Mesothelial cell of epicardium (in vitro differentiated cells): ENCODE measurements at regions not wholly inside any gene's neighbourhood (a gene's known extent, or its start where the extent isn't known, plus 50 kb on each side); places are given as distances from the start of the nearest gene placed in this dataset.

Experiments
- DNase-seq, 2 experiments: peaks; one replicate each; pipeline ENCODE4 v3.0.0; 2021; ENCODE audit warnings: low spot score in 2 of 2; ENCODE audit not compliant: unreplicated experiment in 2 of 2
- H3K27ac Mint-ChIP-seq: 2 replicates; pipeline ENCODE4 v1.8.0; 2021; ENCODE audit warnings: mixed read lengths
- H3K27me3 Mint-ChIP-seq: 2 replicates; pipeline ENCODE4 v1.8.0; 2021; ENCODE audit warnings: low read depth, mixed read lengths
- H3K36me3 Mint-ChIP-seq: 2 replicates; pipeline ENCODE4 v1.8.0; 2021; ENCODE audit warnings: mixed read lengths
- H3K4me1 Mint-ChIP-seq: 2 replicates; pipeline ENCODE4 v1.8.0; 2021; ENCODE audit warnings: mixed read lengths
- H3K4me3 Mint-ChIP-seq: 2 replicates; pipeline ENCODE4 v1.8.0; 2021; ENCODE audit warnings: mild to moderate bottlenecking, moderate library complexity, mixed read lengths
- H3K9me3 Mint-ChIP-seq: 2 replicates; pipeline ENCODE4 v1.8.0; 2021; ENCODE audit warnings: mixed read lengths
- TF ChIP-seq, protein P1 (sequence below): fragments of 200-600 bp; sonication (generic); IDR thresholded peaks from one replicate; pipeline ENCODE4 v1.5.0; 2021; ENCODE audit warnings: antibody characterized with exemption; ENCODE audit not compliant: unreplicated experiment

- Mint-ChIP-seq H3K36me3 (no peaks in the 10 kb centered on the region), H3K4me3 (no peak overlapping the region), H3K27me3 (peaks cover under 1% of the 10 kb centered on the region), H3K9me3 (peaks cover 8% of the 10 kb centered on the region), H3K4me1 (peaks cover 1% of the 10 kb centered on the region), H3K27ac (no peak overlapping the region)
- TF ChIP-seq, protein P1, sequence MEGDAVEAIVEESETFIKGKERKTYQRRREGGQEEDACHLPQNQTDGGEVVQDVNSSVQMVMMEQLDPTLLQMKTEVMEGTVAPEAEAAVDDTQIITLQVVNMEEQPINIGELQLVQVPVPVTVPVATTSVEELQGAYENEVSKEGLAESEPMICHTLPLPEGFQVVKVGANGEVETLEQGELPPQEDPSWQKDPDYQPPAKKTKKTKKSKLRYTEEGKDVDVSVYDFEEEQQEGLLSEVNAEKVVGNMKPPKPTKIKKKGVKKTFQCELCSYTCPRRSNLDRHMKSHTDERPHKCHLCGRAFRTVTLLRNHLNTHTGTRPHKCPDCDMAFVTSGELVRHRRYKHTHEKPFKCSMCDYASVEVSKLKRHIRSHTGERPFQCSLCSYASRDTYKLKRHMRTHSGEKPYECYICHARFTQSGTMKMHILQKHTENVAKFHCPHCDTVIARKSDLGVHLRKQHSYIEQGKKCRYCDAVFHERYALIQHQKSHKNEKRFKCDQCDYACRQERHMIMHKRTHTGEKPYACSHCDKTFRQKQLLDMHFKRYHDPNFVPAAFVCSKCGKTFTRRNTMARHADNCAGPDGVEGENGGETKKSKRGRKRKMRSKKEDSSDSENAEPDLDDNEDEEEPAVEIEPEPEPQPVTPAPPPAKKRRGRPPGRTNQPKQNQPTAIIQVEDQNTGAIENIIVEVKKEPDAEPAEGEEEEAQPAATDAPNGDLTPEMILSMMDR, result no peak
- no peak for DNase-seq
These were observed 85.2 kb upstream of the FAM20A start for GRCh38 chr17:68686108-68686988.

GRCh38 chr17:68684949-68685357 lies 83.8 kb upstream of the FAM20A start:
- H3K27me3 Mint-ChIP-seq, result peaks cover 4% of the 10 kb centered on the region
- no peak overlapping the region for H3K27ac Mint-ChIP-seq
- H3K9me3 Mint-ChIP-seq, result peaks cover 8% of the 10 kb centered on the region
- DNase-seq, result no peak
- no peaks in the 10 kb centered on the region for H3K36me3 Mint-ChIP-seq
- H3K4me1 Mint-ChIP-seq, result peaks cover 1% of the 10 kb centered on the region
- TF ChIP-seq, protein P1, result no peak
- no peak overlapping the region for H3K4me3 Mint-ChIP-seq

- no peaks in the 10 kb centered on the region for H3K36me3 Mint-ChIP-seq
- TF ChIP-seq, protein P1, result no peak
These were observed 81.7 kb upstream of the FAM20A start for GRCh38 chr17:68682903-68683302.

GRCh38 chr17:68679882-68680281 lies 78.7 kb upstream of the FAM20A start:
- Mint-ChIP-seq H3K27me3 (peaks cover 4% of the 10 kb centered on the region), H3K27ac (no peak overlapping the region), H3K4me3 (no peak overlapping the region), H3K9me3 (peaks cover 8% of the 10 kb centered on the region), H3K4me1 (no peaks in the 10 kb centered on the region), H3K36me3 (no peaks in the 10 kb centered on the region)
- DNase-seq, result no peak
- TF ChIP-seq, protein P1, result no peak

More at GRCh38 chr17:68682903-68683302, 81.7 kb upstream of the FAM20A start:
- Mint-ChIP-seq H3K4me3 (no peak overlapping the region), H3K4me1 (peaks cover 1% of the 10 kb centered on the region), H3K27ac (no peak overlapping the region), H3K27me3 (peaks cover 4% of the 10 kb centered on the region), H3K9me3 (peaks cover 8% of the 10 kb centered on the region)
- DNase-seq, result no peak

DNA sequence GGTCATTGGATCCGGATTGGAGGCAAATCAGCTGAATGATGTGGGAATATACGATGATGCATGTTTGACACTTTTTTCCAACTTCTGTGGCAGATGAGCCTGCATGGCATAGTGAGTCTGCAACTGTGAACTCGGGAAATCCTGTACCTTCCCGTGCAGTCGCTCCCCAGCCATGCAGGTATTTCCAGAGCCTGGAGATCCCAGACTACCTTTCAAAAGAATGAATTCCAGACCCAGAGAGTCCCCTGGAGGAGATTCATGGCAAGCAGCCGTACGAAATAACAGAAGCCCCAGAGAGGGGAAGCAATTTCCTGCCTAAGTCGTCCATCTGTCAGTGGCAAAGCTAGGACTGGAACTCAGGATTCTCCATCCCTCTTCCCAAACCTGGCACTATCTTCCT lies 75.7 kb upstream of the FAM20A start:
- Mint-ChIP-seq H3K9me3 (no peaks in the 10 kb centered on the region), H3K4me1 (no peaks in the 10 kb centered on the region), H3K4me3 (no peak overlapping the region), H3K36me3 (no peaks in the 10 kb centered on the region), H3K27ac (no peak overlapping the region), H3K27me3 (peaks cover 9% of the 10 kb centered on the region)
- no peak for DNase-seq
- TF ChIP-seq, protein P1, result no peak
